CD14-positive monocyte (primary cell): ENCODE measurements at regions not wholly inside any gene's neighbourhood (a gene's known extent, or its start where the extent isn't known, plus 50 kb on each side); places are given as distances from the start of the nearest gene placed in this dataset.

Source experiments
- DNase-seq, 3 donors: peaks; one replicate each; pipeline ENCODE4 v3.0.0-alpha.2; 2011 to 2022
- H2AFZ ChIP-seq: 2 replicates; pipeline ENCODE4 v1.6.0; 2012; ENCODE audit warnings: mild to moderate bottlenecking, low read depth, low read length, inconsistent platforms; ENCODE audit not compliant: insufficient read depth, poor library complexity, severe bottlenecking
- H3K27ac ChIP-seq, 2 donors: 1 replicate in 1 of 2; 2 replicates in 1 of 2; pipeline ENCODE4 v1.5.1; 2012 to 2013; ENCODE audit warnings: low read length in 2 of 2, control low read depth in 1 of 2, inconsistent platforms in 1 of 2, low read depth in 1 of 2, mild to moderate bottlenecking in 1 of 2
- H3K27me3 ChIP-seq, 2 donors: one replicate each; pipeline versions ENCODE4 v1.6.0 to v1.6.1; 2011 to 2013; ENCODE audit warnings: low read length in 2 of 2; ENCODE audit not compliant: control insufficient read depth in 2 of 2, insufficient read depth in 2 of 2
- H3K36me3 ChIP-seq, 2 donors: replicated peaks in 1 of 2; 1 replicate in 1 of 2; 2 replicates in 1 of 2; pipeline versions ENCODE4 v1.5.1 to v1.6.1; 2012 to 2013; ENCODE audit warnings: low read length in 2 of 2, control low read depth in 1 of 2, inconsistent platforms in 1 of 2, mild to moderate bottlenecking in 1 of 2; ENCODE audit not compliant: insufficient read depth in 2 of 2, control insufficient read depth in 1 of 2
- H3K4me1 ChIP-seq, 2 donors: 1 replicate in 1 of 2; 2 replicates in 1 of 2; pipeline versions ENCODE4 v1.5.1 to v1.6.1; 2012 to 2013; ENCODE audit warnings: low read length in 2 of 2, control low read depth in 1 of 2, inconsistent platforms in 1 of 2, mild to moderate bottlenecking in 1 of 2, moderate library complexity in 1 of 2; ENCODE audit not compliant: insufficient read depth in 2 of 2, control insufficient read depth in 1 of 2
- H3K4me2 ChIP-seq: replicated peaks from 2 replicates; pipeline ENCODE3; 2012; ENCODE audit warnings: low read length, moderate library complexity, mild to moderate bottlenecking; ENCODE audit not compliant: poor library complexity, severe bottlenecking; ENCODE audit errors: extremely low read depth
- H3K4me3 ChIP-seq, 3 experiments: fragments of 200-600 bp in 1 of 3; sonication (generic) in 1 of 3; replicated peaks in 1 of 3; 1 replicate in 2 of 3; 2 replicates in 1 of 3; pipeline ENCODE4 v1.5.1; 2011 to 2013; ENCODE audit warnings: low read length in 3 of 3, mild to moderate bottlenecking in 3 of 3, control low read depth in 2 of 3, low read depth in 2 of 3, inconsistent platforms in 1 of 3, moderate library complexity in 1 of 3
- H3K79me2 ChIP-seq: 2 replicates; pipeline ENCODE4 v1.6.0; 2012; ENCODE audit warnings: mild to moderate bottlenecking, control low read depth, inconsistent platforms, low read length, moderate library complexity; ENCODE audit not compliant: insufficient read depth
- H3K9ac ChIP-seq: 2 replicates; pipeline ENCODE4 v1.6.0; 2017; ENCODE audit warnings: low read length, mild to moderate bottlenecking; ENCODE audit not compliant: insufficient read depth, poor library complexity, severe bottlenecking
- H3K9me3 ChIP-seq, 2 donors: replicated peaks in 1 of 2; 1 replicate in 1 of 2; 2 replicates in 1 of 2; pipeline versions ENCODE4 v1.5.1 to v1.6.1; 2012 to 2013; ENCODE audit warnings: low read length in 2 of 2, control low read depth in 1 of 2; ENCODE audit not compliant: control insufficient read depth in 1 of 2, insufficient read depth in 1 of 2
- H4K20me1 ChIP-seq: 2 replicates; pipeline ENCODE4 v1.6.0; 2012; ENCODE audit warnings: mild to moderate bottlenecking, low read length, control low read depth, moderate library complexity; ENCODE audit not compliant: insufficient read depth
- H3K27ac Mint-ChIP-seq, 7 donors: one replicate each; pipeline ENCODE4 v1.8.0; 2020; ENCODE audit warnings: mild to moderate bottlenecking in 7 of 7, mixed read lengths in 7 of 7, moderate library complexity in 6 of 7, inconsistent platforms in 2 of 7
- H3K27me3 Mint-ChIP-seq, 3 donors: one replicate each; pipeline ENCODE4 v1.8.0; 2021 to 2022; ENCODE audit warnings: low read depth in 3 of 3, mild to moderate bottlenecking in 3 of 3, mixed read lengths in 3 of 3, moderate library complexity in 3 of 3, inconsistent platforms in 1 of 3
- H3K36me3 Mint-ChIP-seq, 2 donors: one replicate each; pipeline ENCODE4 v1.8.0; 2020; ENCODE audit warnings: mixed read lengths in 2 of 2, inconsistent platforms in 1 of 2, mild to moderate bottlenecking in 1 of 2
- H3K4me1 Mint-ChIP-seq: one replicate; pipeline ENCODE4 v1.8.0; 2020; ENCODE audit warnings: mild to moderate bottlenecking, mixed read lengths
- H3K4me3 Mint-ChIP-seq, 2 donors: one replicate each; pipeline ENCODE4 v1.8.0; 2020; ENCODE audit warnings: mild to moderate bottlenecking in 2 of 2, mixed read lengths in 2 of 2, moderate library complexity in 1 of 2
- H3K9me3 Mint-ChIP-seq, 7 donors: one replicate each; pipeline ENCODE4 v1.8.0; 2020 to 2022; ENCODE audit warnings: mixed read lengths in 7 of 7, mild to moderate bottlenecking in 6 of 7, moderate library complexity in 6 of 7, inconsistent platforms in 2 of 7
- WGBS: methylation state at CpG from one replicate; pipeline ENCODE4 v1.1.5; 2013; ENCODE audit warnings: missing lambda C conversion rate; ENCODE audit not compliant: insufficient coverage; 5-methylcytosine and 5-hydroxymethylcytosine counted together
- intact Hi-C, 2 donors: fragments of 100-400 bp; cut with micrococcal nuclease; formaldehyde crosslinking; loops; one replicate each; pipeline versions ENCODE4 v1.15.0 to v1.15.1; 2023
- TF ChIP-seq, protein P1 (sequence below): fragments of 200-600 bp; IDR thresholded peaks from one replicate; pipeline ENCODE4 v1.8.0; 2022; ENCODE audit warnings: antibody characterized with exemption, mild to moderate bottlenecking

DNA sequence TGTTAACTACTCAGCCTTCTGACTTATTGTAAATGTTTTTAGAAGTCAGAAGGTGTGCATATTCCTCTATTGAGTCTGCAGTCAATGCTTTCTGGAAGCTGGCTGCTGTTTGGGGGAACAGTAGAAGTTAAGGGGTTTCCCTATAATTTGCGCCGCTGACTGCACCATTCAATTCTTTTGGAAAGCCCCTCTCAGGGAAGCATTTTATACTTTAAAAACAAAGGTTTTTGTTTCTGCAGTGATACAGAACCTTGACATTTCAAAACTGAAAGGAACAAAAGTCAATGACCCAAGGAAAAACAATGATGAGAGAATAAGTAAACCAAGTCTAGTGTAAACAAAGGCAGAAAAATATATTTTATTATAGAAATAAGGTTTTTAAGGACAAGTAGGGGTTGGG lies 120.8 kb upstream of the TNFAIP3 start:
- intact Hi-C loops, result no loop called here
- Histone ChIP-seq H3K27ac (no peak overlapping the region), H3K4me3 (no peak overlapping the region), H3K9me3 (no peaks in the 10 kb centered on the region), H3K36me3 (no peaks in the 10 kb centered on the region), H3K4me2 (no peak overlapping the region), H3K79me2 (no peaks in the 10 kb centered on the region), H3K27me3 (no peaks in the 10 kb centered on the region), H4K20me1 (no peaks in the 10 kb centered on the region), H3K9ac (no peak overlapping the region), H3K4me1 (no peaks in the 10 kb centered on the region), H2AFZ (no peak overlapping the region)
- no peaks in the 10 kb centered on the region for H3K9me3 Mint-ChIP-seq
- H3K36me3 Mint-ChIP-seq, result no peaks in the 10 kb centered on the region
- no peaks in the 10 kb centered on the region for H3K27me3 Mint-ChIP-seq
- WGBS, result no CpG with 5 or more reads among the region's 2 CpGs
- no peak overlapping the region for H3K4me3 Mint-ChIP-seq
- TF ChIP-seq, protein P1, sequence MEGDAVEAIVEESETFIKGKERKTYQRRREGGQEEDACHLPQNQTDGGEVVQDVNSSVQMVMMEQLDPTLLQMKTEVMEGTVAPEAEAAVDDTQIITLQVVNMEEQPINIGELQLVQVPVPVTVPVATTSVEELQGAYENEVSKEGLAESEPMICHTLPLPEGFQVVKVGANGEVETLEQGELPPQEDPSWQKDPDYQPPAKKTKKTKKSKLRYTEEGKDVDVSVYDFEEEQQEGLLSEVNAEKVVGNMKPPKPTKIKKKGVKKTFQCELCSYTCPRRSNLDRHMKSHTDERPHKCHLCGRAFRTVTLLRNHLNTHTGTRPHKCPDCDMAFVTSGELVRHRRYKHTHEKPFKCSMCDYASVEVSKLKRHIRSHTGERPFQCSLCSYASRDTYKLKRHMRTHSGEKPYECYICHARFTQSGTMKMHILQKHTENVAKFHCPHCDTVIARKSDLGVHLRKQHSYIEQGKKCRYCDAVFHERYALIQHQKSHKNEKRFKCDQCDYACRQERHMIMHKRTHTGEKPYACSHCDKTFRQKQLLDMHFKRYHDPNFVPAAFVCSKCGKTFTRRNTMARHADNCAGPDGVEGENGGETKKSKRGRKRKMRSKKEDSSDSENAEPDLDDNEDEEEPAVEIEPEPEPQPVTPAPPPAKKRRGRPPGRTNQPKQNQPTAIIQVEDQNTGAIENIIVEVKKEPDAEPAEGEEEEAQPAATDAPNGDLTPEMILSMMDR, result no peak
- H3K4me1 Mint-ChIP-seq, result peaks cover 3% of the 10 kb centered on the region
- DNase-seq, result no peak
- no peak overlapping the region for H3K27ac Mint-ChIP-seq

DNA sequence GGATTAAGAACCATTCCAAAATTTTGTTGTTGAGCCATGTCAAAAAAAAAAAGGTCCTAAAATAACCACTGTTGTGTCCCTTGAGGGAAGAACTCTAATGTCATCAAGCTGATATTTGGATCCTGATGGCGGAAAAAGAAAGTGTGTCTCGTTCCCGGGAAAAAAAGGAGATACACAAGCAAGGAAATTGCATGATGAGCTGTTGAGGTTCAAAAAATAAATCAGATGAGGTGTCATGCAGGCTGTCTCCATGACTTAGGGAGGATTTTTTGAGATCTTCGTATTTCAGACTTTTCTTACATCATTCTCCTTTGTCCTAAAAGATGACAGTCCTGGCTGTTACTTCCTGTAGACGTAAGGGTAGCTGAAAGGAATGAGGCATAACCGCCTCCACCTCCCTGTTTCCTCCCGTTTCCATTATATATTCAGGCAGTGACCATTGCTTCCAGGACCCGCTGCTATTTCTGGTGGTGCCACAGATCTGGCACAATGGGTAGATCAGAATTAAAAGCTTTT lies 117.3 kb upstream of the TNFAIP3 start:
- no peak overlapping the region for H3K27ac ChIP-seq
- no peaks in the 10 kb centered on the region for H3K9me3 Mint-ChIP-seq
- DNase-seq, result no peak
- H3K4me1 Mint-ChIP-seq, result peaks cover 20% of the 10 kb centered on the region
- H3K4me3 ChIP-seq, result no peak overlapping the region
- no peak overlapping the region for H2AFZ ChIP-seq
- intact Hi-C loops, result no loop called here
- H3K9me3 ChIP-seq, result no peaks in the 10 kb centered on the region
- no peak overlapping the region for H3K9ac ChIP-seq
- no peaks in the 10 kb centered on the region for H3K27me3 ChIP-seq
- no peak overlapping the region for H3K4me2 ChIP-seq
- peaks cover 2 to 3% (median 2%) of the 10 kb centered on the region in 3 donors for H3K27me3 Mint-ChIP-seq
- no peaks in the 10 kb centered on the region for H3K79me2 ChIP-seq
- TF ChIP-seq, protein P1, result no peak
- H3K36me3 ChIP-seq, result no peaks in the 10 kb centered on the region
- no peaks in the 10 kb centered on the region for H3K36me3 Mint-ChIP-seq
- H4K20me1 ChIP-seq, result no peaks in the 10 kb centered on the region
- peaks cover 13 to 16% of the 10 kb centered on the region in 2 donors for H3K4me1 ChIP-seq
- no peak overlapping the region for H3K4me3 Mint-ChIP-seq
- 70% methylated on average over 2 of the region's 8 CpGs for WGBS
- no peak overlapping the region for H3K27ac Mint-ChIP-seq
